ENCODE measurements at regions not wholly inside any gene's neighbourhood (a gene's known extent, or its start where the extent isn't known, plus 50 kb on each side); places are given as distances from the start of the nearest gene placed in this dataset.

DNA sequence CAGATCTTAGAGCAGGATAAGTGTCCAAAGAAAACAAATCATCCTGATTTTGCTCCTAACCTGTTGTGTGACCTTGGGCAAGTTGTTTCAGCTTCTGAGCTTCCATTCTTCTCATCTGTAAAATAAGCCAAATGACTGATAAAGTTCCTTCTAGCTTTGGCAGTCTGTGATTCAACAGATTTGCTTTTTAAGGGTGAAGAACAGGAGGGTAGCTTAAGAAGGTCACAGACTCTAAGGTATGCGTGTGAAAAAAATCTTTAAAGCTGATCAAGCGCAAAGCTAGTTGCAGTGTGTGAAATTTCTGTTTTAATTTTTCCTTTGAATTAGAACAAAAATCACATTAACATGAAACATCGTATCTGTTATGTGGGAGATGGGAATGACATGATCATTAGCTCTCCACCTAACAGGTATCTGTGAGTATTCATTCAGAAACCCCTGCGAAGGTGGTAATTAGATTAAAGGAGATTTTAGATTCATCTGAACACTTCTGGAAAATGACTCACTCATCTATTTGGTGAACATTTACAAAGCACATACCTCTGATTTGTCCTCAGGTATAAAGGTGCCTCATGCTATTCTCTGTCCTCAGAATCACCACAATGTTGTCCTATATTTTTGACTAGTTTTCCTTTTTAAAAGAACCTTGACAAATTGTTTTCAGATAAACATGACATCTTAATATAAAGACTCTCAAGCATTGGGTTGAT is 131.9 kb upstream of the CPM start:
- no peak overlapping the region for H3K4me3 ChIP-seq
- H3K36me3 ChIP-seq (ENCODE audit: control insufficient read depth in 4 of 4, insufficient read depth in 4 of 4, low read length in 4 of 4), result no peaks in the 10 kb centered on the region
- peaks cover 0 to 9% (median 0%) of the 10 kb centered on the region in 5 donors for H3K4me1 ChIP-seq (ENCODE audit: control insufficient read depth in 5 of 5, insufficient read depth in 5 of 5, low read length in 5 of 5)
- no peaks in the 10 kb centered on the region for H3K27me3 ChIP-seq (ENCODE audit: control insufficient read depth in 3 of 3, insufficient read depth in 3 of 3, low read length in 2 of 3)
- WGBS, 2 donors, result 87 to 95% methylated on average over 4 of the region's 4 CpGs
- ATAC-seq (ENCODE audit: insufficient read depth, low FRiP score) (no peak), DNase-seq (no peak)
- no peak overlapping the region for H3K9ac ChIP-seq (ENCODE audit: insufficient read depth in 1 of 2, low read length in 2 of 2)
- no peak overlapping the region for H3K27ac ChIP-seq (ENCODE audit: low read depth in 1 of 2, low read length in 1 of 2)
- H3K9me3 ChIP-seq (ENCODE audit: control insufficient read depth in 4 of 4, insufficient read depth in 3 of 4, low read length in 3 of 4), result no peaks in the 10 kb centered on the region
- TF ChIP-seq, protein P1, sequence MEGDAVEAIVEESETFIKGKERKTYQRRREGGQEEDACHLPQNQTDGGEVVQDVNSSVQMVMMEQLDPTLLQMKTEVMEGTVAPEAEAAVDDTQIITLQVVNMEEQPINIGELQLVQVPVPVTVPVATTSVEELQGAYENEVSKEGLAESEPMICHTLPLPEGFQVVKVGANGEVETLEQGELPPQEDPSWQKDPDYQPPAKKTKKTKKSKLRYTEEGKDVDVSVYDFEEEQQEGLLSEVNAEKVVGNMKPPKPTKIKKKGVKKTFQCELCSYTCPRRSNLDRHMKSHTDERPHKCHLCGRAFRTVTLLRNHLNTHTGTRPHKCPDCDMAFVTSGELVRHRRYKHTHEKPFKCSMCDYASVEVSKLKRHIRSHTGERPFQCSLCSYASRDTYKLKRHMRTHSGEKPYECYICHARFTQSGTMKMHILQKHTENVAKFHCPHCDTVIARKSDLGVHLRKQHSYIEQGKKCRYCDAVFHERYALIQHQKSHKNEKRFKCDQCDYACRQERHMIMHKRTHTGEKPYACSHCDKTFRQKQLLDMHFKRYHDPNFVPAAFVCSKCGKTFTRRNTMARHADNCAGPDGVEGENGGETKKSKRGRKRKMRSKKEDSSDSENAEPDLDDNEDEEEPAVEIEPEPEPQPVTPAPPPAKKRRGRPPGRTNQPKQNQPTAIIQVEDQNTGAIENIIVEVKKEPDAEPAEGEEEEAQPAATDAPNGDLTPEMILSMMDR (IDR thresholded peaks at IDR 0.05; ENCODE audit: control extremely low read depth, extremely low read depth), result no peak

DNA sequence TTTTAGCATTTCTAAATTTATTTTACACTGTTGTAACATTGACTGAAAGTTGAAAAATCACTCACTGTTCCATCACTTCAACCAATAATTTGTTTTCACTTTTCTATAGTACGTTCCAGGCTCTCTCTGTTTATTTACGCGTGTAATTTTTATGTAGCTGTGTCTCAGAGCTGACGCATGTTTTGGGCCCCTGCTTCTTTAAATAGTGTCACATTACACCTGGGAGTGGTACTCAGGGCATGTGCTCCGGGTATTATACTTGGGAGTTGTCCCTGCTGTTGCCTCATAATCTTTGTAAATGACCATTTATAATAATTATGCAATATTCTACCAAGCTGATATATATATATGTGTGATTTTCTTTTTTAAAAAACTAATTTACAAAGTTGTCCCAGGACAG is 132.8 kb upstream of the CPM start:
- Histone ChIP-seq H3K9me3 (ENCODE audit: control insufficient read depth in 4 of 4, insufficient read depth in 3 of 4, low read length in 3 of 4) (no peaks in the 10 kb centered on the region), H3K36me3 (ENCODE audit: control insufficient read depth in 4 of 4, insufficient read depth in 4 of 4, low read length in 4 of 4) (no peaks in the 10 kb centered on the region), H3K27me3 (ENCODE audit: control insufficient read depth in 3 of 3, insufficient read depth in 3 of 3, low read length in 2 of 3) (no peaks in the 10 kb centered on the region), H3K27ac (ENCODE audit: low read depth in 1 of 2, low read length in 1 of 2) (no peak overlapping the region), H3K4me3 (no peak overlapping the region), H3K4me1 (ENCODE audit: control insufficient read depth in 5 of 5, insufficient read depth in 5 of 5, low read length in 5 of 5) (peaks cover 0 to 9% (median 0%) of the 10 kb centered on the region in 5 donors), H3K9ac (ENCODE audit: insufficient read depth in 1 of 2, low read length in 2 of 2) (no peak overlapping the region)
- TF ChIP-seq, protein P1 (IDR thresholded peaks at IDR 0.05; ENCODE audit: control extremely low read depth, extremely low read depth), result no peak
- DNase-seq (no peak), ATAC-seq (ENCODE audit: insufficient read depth, low FRiP score) (peak; percentile 31)
- WGBS, 2 donors, result 70 to 84% methylated on average over 5 of the region's 5 CpGs

DNA sequence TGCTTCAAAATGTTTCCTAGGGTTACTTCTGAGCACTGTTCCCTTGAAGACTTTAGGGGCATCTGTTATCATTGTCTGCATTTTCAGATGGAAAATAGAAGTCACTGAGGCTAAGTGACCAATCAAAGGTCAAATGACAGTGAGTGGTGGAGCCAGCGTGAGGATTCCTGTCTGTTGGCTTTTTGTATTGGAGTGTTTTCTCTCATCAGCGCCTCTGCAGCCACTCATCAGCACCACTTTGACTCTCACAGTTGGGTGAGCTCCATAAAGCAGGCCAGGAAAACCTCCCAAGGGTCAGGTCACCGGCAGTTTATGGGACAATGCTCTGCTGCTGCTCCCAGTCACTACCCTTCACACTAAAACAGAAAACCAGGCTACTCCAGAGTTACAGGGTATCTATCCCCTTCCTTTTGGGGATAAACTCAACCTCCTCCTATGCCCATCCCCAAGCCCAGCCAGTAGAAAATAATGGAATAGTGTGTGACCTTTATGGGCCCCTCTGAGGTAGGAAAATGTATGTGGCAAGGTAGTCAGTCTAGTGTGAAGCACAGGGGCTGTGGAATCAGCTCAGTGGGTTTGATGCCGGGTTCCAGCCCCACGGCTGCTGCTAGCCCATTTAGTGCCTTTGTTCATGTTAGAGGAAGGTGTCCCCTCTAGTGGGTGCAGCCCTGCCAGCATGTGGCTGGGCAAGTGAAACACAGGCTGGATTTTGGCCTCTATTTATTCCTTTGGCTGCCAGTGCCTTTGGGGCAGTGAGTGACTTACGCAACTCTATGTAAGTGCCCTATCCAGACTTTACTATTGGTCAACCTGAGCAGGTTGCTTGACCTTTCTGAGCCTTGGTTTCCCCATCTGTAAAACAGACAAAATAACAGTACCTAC is 133.8 kb upstream of the CPM start:
- no peak overlapping the region for H3K4me3 ChIP-seq
- no peaks in the 10 kb centered on the region for H3K36me3 ChIP-seq (ENCODE audit: control insufficient read depth in 4 of 4, insufficient read depth in 4 of 4, low read length in 4 of 4)
- no peaks in the 10 kb centered on the region for H3K27me3 ChIP-seq (ENCODE audit: control insufficient read depth in 3 of 3, insufficient read depth in 3 of 3, low read length in 2 of 3)
- H3K4me1 ChIP-seq (ENCODE audit: control insufficient read depth in 5 of 5, insufficient read depth in 5 of 5, low read length in 5 of 5), result peaks cover 0 to 9% (median 0%) of the 10 kb centered on the region in 5 donors
- DNase-seq (no peak), ATAC-seq (ENCODE audit: insufficient read depth, low FRiP score) (no peak)
- H3K27ac ChIP-seq (ENCODE audit: low read depth in 1 of 2, low read length in 1 of 2), result no peak overlapping the region
- 81 to 91% methylated on average over 6 of the region's 6 CpGs for WGBS, 2 donors
- no peak overlapping the region for H3K9ac ChIP-seq (ENCODE audit: insufficient read depth in 1 of 2, low read length in 2 of 2)
- TF ChIP-seq, protein P1 (IDR thresholded peaks at IDR 0.05; ENCODE audit: control extremely low read depth, extremely low read depth), result no peak
- H3K9me3 ChIP-seq (ENCODE audit: control insufficient read depth in 4 of 4, insufficient read depth in 3 of 4, low read length in 3 of 4), result no peaks in the 10 kb centered on the region
